OCI-LY1 (cell line): ENCODE measurements at regions not wholly inside any gene's neighbourhood (a gene's known extent, or its start where the extent isn't known, plus 50 kb on each side); places are given as distances from the start of the nearest gene placed in this dataset.

Source experiments
- H2AFZ ChIP-seq: fragments of 200-600 bp; sonication (generic), shearing (Covaris generic); 2 replicates; pipeline ENCODE4 v1.6.0; 2014; ENCODE audit warnings: antibody characterized with exemption, mild to moderate bottlenecking, low read length
- H3F3A ChIP-seq: fragments of 200-600 bp; sonication (generic), shearing (Covaris generic); 2 replicates; pipeline ENCODE4 v1.6.0; 2014; ENCODE audit warnings: mild to moderate bottlenecking, antibody characterized with exemption, low read length, moderate library complexity; ENCODE audit not compliant: insufficient read depth
- H3K27ac ChIP-seq: fragments of 200-600 bp; sonication (generic); 2 replicates; pipeline ENCODE4 v1.5.1; 2014; ENCODE audit warnings: low read length, mixed run types, mild to moderate bottlenecking, low read depth; ENCODE audit not compliant: poor library complexity, severe bottlenecking
- H3K27me3 ChIP-seq: fragments of 200-600 bp; sonication (generic); 2 replicates; pipeline ENCODE4 v1.6.0; 2014; ENCODE audit warnings: antibody characterized with exemption, mild to moderate bottlenecking, low read length, moderate library complexity; ENCODE audit not compliant: insufficient read depth
- H3K36me3 ChIP-seq: fragments of 200-600 bp; sonication (generic); 2 replicates; pipeline ENCODE4 v1.6.1; 2014; ENCODE audit warnings: mild to moderate bottlenecking, antibody characterized with exemption, low read length, moderate library complexity, mixed read lengths; ENCODE audit not compliant: insufficient read depth
- H3K4me1 ChIP-seq: fragments of 200-600 bp; sonication (generic); 2 replicates; pipeline ENCODE4 v1.5.1; 2014; ENCODE audit warnings: mild to moderate bottlenecking, low read length, moderate library complexity; ENCODE audit not compliant: insufficient read depth, severe bottlenecking
- H3K4me2 ChIP-seq: fragments of 200-600 bp; sonication (generic), shearing (Covaris generic); 2 replicates; pipeline ENCODE4 v1.6.1; 2014; ENCODE audit warnings: low read length
- H3K4me3 ChIP-seq: fragments of 200-600 bp; sonication (generic); 2 replicates; pipeline ENCODE4 v1.5.1; 2014; ENCODE audit warnings: low read length, low read depth, mild to moderate bottlenecking, mixed read lengths; ENCODE audit not compliant: poor library complexity, severe bottlenecking
- H3K79me2 ChIP-seq: fragments of 200-600 bp; shearing (Covaris generic); 2 replicates; pipeline ENCODE4 v1.6.1; 2016; ENCODE audit warnings: mixed run types, low read length, mixed read lengths; ENCODE audit not compliant: insufficient read depth
- H3K9ac ChIP-seq: fragments of 200-600 bp; sonication (generic), shearing (Covaris generic); 2 replicates; pipeline ENCODE4 v1.6.1; 2014; ENCODE audit warnings: mild to moderate bottlenecking, low read length, mixed read lengths
- H3K9me2 ChIP-seq: fragments of 200-600 bp; sonication (generic), shearing (Covaris generic); 2 replicates; pipeline ENCODE4 v1.6.1; 2014; ENCODE audit warnings: low read depth, mild to moderate bottlenecking, low read length, mixed read lengths
- H3K9me3 ChIP-seq: fragments of 200-600 bp; shearing (Covaris generic); 2 replicates; pipeline ENCODE4 v1.6.1; 2014; ENCODE audit warnings: low read length, mixed read lengths
- H4K20me1 ChIP-seq: fragments of 200-600 bp; sonication (generic), shearing (Covaris generic); 2 replicates; pipeline ENCODE4 v1.6.0; 2016; ENCODE audit warnings: mild to moderate bottlenecking, low read length; ENCODE audit not compliant: insufficient read depth
- CTCF ChIP-seq: fragments of 200-600 bp; sonication (generic), shearing (Covaris generic); IDR thresholded peaks from 2 replicates; pipeline ENCODE4 v1.5.1; 2017; ENCODE audit warnings: mild to moderate bottlenecking, antibody characterized with exemption, low read length, moderate library complexity, mixed read lengths
- EZH2 ChIP-seq: fragments of 200-600 bp; sonication (generic), shearing (Covaris generic); IDR thresholded peaks from 2 replicates; pipeline ENCODE4 v1.8.0; 2017; ENCODE audit warnings: borderline replicate concordance, mixed run types, mild to moderate bottlenecking, antibody characterized with exemption, low read length, moderate library complexity, mixed read lengths

- H3K36me3 ChIP-seq = no peaks in the 10 kb centered on the region
- no peak overlapping the region for H3K27ac ChIP-seq
- H3K27me3 ChIP-seq = no peaks in the 10 kb centered on the region; the same call in 1 of the 2 replicates
- H2AFZ ChIP-seq = no peak overlapping the region
- no peaks in the 10 kb centered on the region for H3K9me3 ChIP-seq
- H3K9ac ChIP-seq = no peak overlapping the region
- peak overlapping the region; percentile 32; the same call in 1 of the 2 replicates for H3K4me2 ChIP-seq
- H3K9me2 ChIP-seq = no peaks in the 10 kb centered on the region
- no peaks in the 10 kb centered on the region for H3F3A ChIP-seq
- no peak overlapping the region for H3K4me3 ChIP-seq
- no peaks in the 10 kb centered on the region for H3K4me1 ChIP-seq
- no peaks in the 10 kb centered on the region for H3K79me2 ChIP-seq
- H4K20me1 ChIP-seq = no peaks in the 10 kb centered on the region
- TF ChIP-seq CTCF = peak; percentile 84
- no peak for TF ChIP-seq EZH2
Observed at GRCh38 chr21:33127154-33127867, 57.4 kb downstream of the OLIG1 start.

DNA sequence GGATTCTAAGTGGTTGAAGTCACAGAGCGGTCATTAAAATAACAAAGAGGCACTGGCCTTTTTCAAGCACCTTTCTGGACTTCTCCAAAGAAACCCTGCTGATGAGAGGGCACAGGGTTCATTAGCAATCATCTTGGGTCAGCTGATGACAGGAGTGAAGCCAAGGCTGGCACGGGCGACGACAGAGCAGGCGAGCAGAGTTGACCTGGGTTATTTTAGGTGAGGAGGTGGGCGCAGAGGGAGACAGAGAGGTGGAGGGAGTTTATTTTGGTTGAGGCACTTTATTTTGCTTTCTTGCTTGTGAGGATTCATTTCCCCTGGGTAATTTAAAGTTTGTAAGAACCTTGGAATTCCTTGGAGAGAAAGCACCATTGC, 57.9 kb downstream of the OLIG1 start:
- Histone ChIP-seq H3K9me2 (no peaks in the 10 kb centered on the region), H3K36me3 (no peaks in the 10 kb centered on the region), H3F3A (no peaks in the 10 kb centered on the region), H3K27me3 (no peaks in the 10 kb centered on the region; the same call in 1 of the 2 replicates), H3K9ac (no peak overlapping the region), H4K20me1 (no peaks in the 10 kb centered on the region), H3K9me3 (no peaks in the 10 kb centered on the region), H2AFZ (no peak overlapping the region), H3K4me2 (no peak overlapping the region), H3K27ac (no peak overlapping the region), H3K4me1 (no peaks in the 10 kb centered on the region), H3K4me3 (no peak overlapping the region), H3K79me2 (no peaks in the 10 kb centered on the region)
- TF ChIP-seq EZH2 (no peak), CTCF (no peak)

DNA sequence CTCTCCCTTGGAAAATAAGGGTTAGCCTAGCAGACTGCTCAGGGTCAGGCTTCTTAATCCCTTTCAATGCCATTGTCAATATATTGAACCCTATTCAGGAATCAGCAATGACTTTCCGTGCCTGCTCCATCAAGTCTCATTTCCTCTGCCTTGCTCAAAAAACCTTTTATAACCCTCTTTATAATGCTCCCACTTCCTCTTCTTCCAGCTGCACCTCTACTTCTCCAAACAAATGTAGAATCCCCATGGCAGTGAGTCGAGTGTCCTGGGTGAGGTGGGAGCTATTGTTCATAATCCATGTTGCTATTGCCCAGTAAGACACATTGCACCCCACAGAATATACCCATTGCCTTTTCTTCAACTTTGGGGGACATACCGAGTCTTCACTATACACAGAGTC, 58.6 kb downstream of the OLIG1 start:
- Histone ChIP-seq H3K4me3 (no peak overlapping the region), H3K4me2 (no peak overlapping the region), H2AFZ (no peak overlapping the region), H3K36me3 (no peaks in the 10 kb centered on the region), H3K4me1 (no peaks in the 10 kb centered on the region), H3K9me3 (no peaks in the 10 kb centered on the region), H3F3A (no peaks in the 10 kb centered on the region), H3K9ac (no peak overlapping the region), H3K79me2 (no peaks in the 10 kb centered on the region), H3K9me2 (no peaks in the 10 kb centered on the region), H4K20me1 (no peaks in the 10 kb centered on the region), H3K27me3 (no peaks in the 10 kb centered on the region), H3K27ac (no peak overlapping the region)
- TF ChIP-seq EZH2 (no peak), CTCF (no peak)
